Thyroid gland (tissue), 4 donors: ENCODE measurements at regions not wholly inside any gene's neighbourhood (a gene's known extent, or its start where the extent isn't known, plus 50 kb on each side); places are given as distances from the start of the nearest gene placed in this dataset.

Experiments used
- DNase-seq, 2 donors: peaks; one replicate each; pipeline ENCODE4 v3.0.0-alpha.2; 2019
- H3K27ac ChIP-seq, 3 donors: fragments of 200-600 bp; sonication (generic); 1 replicate in 2 of 3; 2 replicates in 1 of 3; pipeline ENCODE4 v1.5.1; 2016 to 2019; ENCODE audit warnings: mild to moderate bottlenecking in 1 of 3, moderate library complexity in 1 of 3
- H3K27me3 ChIP-seq: fragments of 200-600 bp; sonication (generic); one replicate; pipeline ENCODE4 v1.5.1; 2019
- H3K36me3 ChIP-seq, 2 donors: fragments of 200-600 bp; sonication (generic); one replicate each; pipeline ENCODE4 v1.5.1; 2016 to 2019
- H3K4me1 ChIP-seq, 2 donors: fragments of 200-600 bp; sonication (generic); one replicate each; pipeline ENCODE4 v1.5.1; 2017 to 2019
- H3K4me3 ChIP-seq, 3 donors: fragments of 200-600 bp; sonication (generic); replicated peaks in 1 of 3; 1 replicate in 2 of 3; 2 replicates in 1 of 3; pipeline ENCODE4 v1.5.1; 2016; ENCODE audit warnings: mild to moderate bottlenecking in 1 of 3
- H3K9me3 ChIP-seq: fragments of 200-600 bp; sonication (generic); one replicate; pipeline ENCODE4 v1.5.1; 2017
- CTCF ChIP-seq, 6 experiments: fragments of 200-600 bp in 3 of 6; fragments of 450-650 bp in 3 of 6; sonication (generic) in 3 of 6; IDR thresholded peaks; one replicate each; pipeline ENCODE4 v1.5.1; 2016 to 2019; ENCODE audit warnings: antibody characterized with exemption in 6 of 6, mild to moderate bottlenecking in 2 of 6, inconsistent platforms in 1 of 6, moderate library complexity in 1 of 6
- POLR2A ChIP-seq, 2 donors: fragments of 450-650 bp; IDR thresholded peaks; one replicate each; pipeline ENCODE4 v1.6.1; 2017; ENCODE audit warnings: antibody characterized with exemption in 2 of 2, mild to moderate bottlenecking in 2 of 2, moderate library complexity in 1 of 2
- WGBS, 2 donors: methylation state at CpG; one replicate each; pipeline ENCODE4 v1.1.5; 2017; 5-methylcytosine and 5-hydroxymethylcytosine counted together
- intact Hi-C: fragments of 100-400 bp; cut with DNase I; formaldehyde crosslinking; loops from one replicate; pipeline ENCODE4 v1.15.1; 2023

- Histone ChIP-seq H3K27ac (no peak overlapping the region), H3K27me3 (no peaks in the 10 kb centered on the region), H3K4me3 (no peak overlapping the region), H3K9me3 (no peaks in the 10 kb centered on the region), H3K4me1 (no peaks in the 10 kb centered on the region), H3K36me3 (no peaks in the 10 kb centered on the region)
- TF ChIP-seq CTCF (IDR thresholded peaks at IDR 0.05) (no peak), POLR2A (IDR thresholded peaks at IDR 0.05) (no peak)
- no peak for DNase-seq
- intact Hi-C loops, result no loop called here
Measured at GRCh38 chr12:84807249-84807648, 105.3 kb downstream of the SLC6A15 start.

- Histone ChIP-seq H3K4me3 (no peak overlapping the region), H3K36me3 (no peaks in the 10 kb centered on the region), H3K27me3 (no peaks in the 10 kb centered on the region), H3K4me1 (no peaks in the 10 kb centered on the region), H3K9me3 (no peaks in the 10 kb centered on the region), H3K27ac (no peak overlapping the region)
- intact Hi-C loops, result no loop called here
- DNase-seq, result no peak
- 45 to 53% methylated on average over 2 of the region's 2 CpGs for WGBS, 2 donors
- TF ChIP-seq CTCF (IDR thresholded peaks at IDR 0.05) (no peak), POLR2A (IDR thresholded peaks at IDR 0.05) (no peak)
Measured at GRCh38 chr12:84805474-84805858, 107.1 kb downstream of the SLC6A15 start.

GRCh38 chr12:84804691-84805473 is 107.7 kb downstream of the SLC6A15 start:
- intact Hi-C loops, result no loop called here
- DNase-seq, result no peak
- no peaks in the 10 kb centered on the region for H3K36me3 ChIP-seq
- no peaks in the 10 kb centered on the region for H3K9me3 ChIP-seq
- no peak overlapping the region for H3K4me3 ChIP-seq
- TF ChIP-seq POLR2A (IDR thresholded peaks at IDR 0.05) (no peak), CTCF (IDR thresholded peaks at IDR 0.05) (no peak)
- WGBS, 2 donors, result 85 to 87% methylated on average over 6 of the region's 6 CpGs
- H3K27ac ChIP-seq, result no peak overlapping the region
- H3K27me3 ChIP-seq, result no peaks in the 10 kb centered on the region
- no peaks in the 10 kb centered on the region for H3K4me1 ChIP-seq

- 66 to 74% methylated on average over 1 of the region's 1 CpG for WGBS, 2 donors
- intact Hi-C loops, result no loop called here
- no peaks in the 10 kb centered on the region for H3K36me3 ChIP-seq
- H3K27ac ChIP-seq, result no peak overlapping the region
- H3K27me3 ChIP-seq, result no peaks in the 10 kb centered on the region
- no peaks in the 10 kb centered on the region for H3K9me3 ChIP-seq
- no peaks in the 10 kb centered on the region for H3K4me1 ChIP-seq
- no peak for TF ChIP-seq POLR2A (IDR thresholded peaks at IDR 0.05)
- no peak for TF ChIP-seq CTCF (IDR thresholded peaks at IDR 0.05)
- H3K4me3 ChIP-seq, result no peak overlapping the region
- DNase-seq, result no peak
Measured at GRCh38 chr12:84803661-84804060, 108.9 kb downstream of the SLC6A15 start.

- no peak for TF ChIP-seq CTCF (IDR thresholded peaks at IDR 0.05)
- no peak for TF ChIP-seq POLR2A (IDR thresholded peaks at IDR 0.05)
- DNase-seq, result no peak
- H3K4me3 ChIP-seq, result no peak overlapping the region
- intact Hi-C loops, result no loop called here
- no peaks in the 10 kb centered on the region for H3K27me3 ChIP-seq
- no peaks in the 10 kb centered on the region for H3K9me3 ChIP-seq
- no peaks in the 10 kb centered on the region for H3K36me3 ChIP-seq
- H3K4me1 ChIP-seq, result no peaks in the 10 kb centered on the region
- H3K27ac ChIP-seq, result no peak overlapping the region
Measured at GRCh38 chr12:84802161-84802560, 110.4 kb downstream of the SLC6A15 start.
